ENCODE measurements at regions not wholly inside any gene's neighbourhood (a gene's known extent, or its start where the extent isn't known, plus 50 kb on each side); places are given as distances from the start of the nearest gene placed in this dataset.

- TF ChIP-seq CTCF (IDR thresholded peaks at IDR 0.05) (no peak), EZH2 (IDR thresholded peaks at IDR 0.05; ENCODE audit: borderline replicate concordance, insufficient read depth, low read depth, low read length, poor library complexity, severe bottlenecking) (no peak)
These were observed 166.9 kb downstream of the ABHD5 start for GRCh38 chr3:43857361-43858293.
